ENCODE measurements at regions not wholly inside any gene's neighbourhood (a gene's known extent, or its start where the extent isn't known, plus 50 kb on each side); places are given as distances from the start of the nearest gene placed in this dataset.
"Not testable (repeated sequence)": the region's sequence is repeated elsewhere in the genome, so short reads cannot be mapped to it uniquely, and the experiment has no call there.

- H3K4me3 Mint-ChIP-seq, result no peak overlapping the region
- no peaks in the 10 kb centered on the region for H3K36me3 Mint-ChIP-seq (ENCODE audit: low read depth)
- peaks cover 7% of the 10 kb centered on the region for H3K27me3 Mint-ChIP-seq
- H3K27ac Mint-ChIP-seq, result no peak overlapping the region
- no peaks in the 10 kb centered on the region for H3K4me1 Mint-ChIP-seq
- ATAC-seq (replicated peaks), result no peak
- no peaks in the 10 kb centered on the region for H3K9me3 Mint-ChIP-seq
These were observed 65.5 kb upstream of the OSMR start for GRCh38 chr5:38780316-38780715.

GRCh38 chr5:38780945-38781344 lies 64.9 kb upstream of the OSMR start:
- ATAC-seq (replicated peaks), result no peak
- Mint-ChIP-seq H3K4me1 (no peaks in the 10 kb centered on the region), H3K4me3 (no peak overlapping the region), H3K36me3 (ENCODE audit: low read depth) (no peaks in the 10 kb centered on the region), H3K9me3 (peaks cover 4% of the 10 kb centered on the region), H3K27ac (no peak overlapping the region), H3K27me3 (peaks cover 11% of the 10 kb centered on the region)

GRCh38 chr5:38782180-38782835 lies 63.5 kb upstream of the OSMR start:
- Mint-ChIP-seq H3K27ac (no peak overlapping the region), H3K4me3 (no peak overlapping the region), H3K27me3 (peaks cover 10% of the 10 kb centered on the region), H3K4me1 (no peaks in the 10 kb centered on the region), H3K36me3 (ENCODE audit: low read depth) (no peaks in the 10 kb centered on the region), H3K9me3 (peaks cover 7% of the 10 kb centered on the region)
- no peak for ATAC-seq (replicated peaks)

- no peak for ATAC-seq (replicated peaks)
- Mint-ChIP-seq H3K36me3 (ENCODE audit: low read depth) (no peaks in the 10 kb centered on the region), H3K4me1 (no peaks in the 10 kb centered on the region), H3K9me3 (peaks cover 7% of the 10 kb centered on the region), H3K4me3 (no peak overlapping the region), H3K27me3 (peaks cover 10% of the 10 kb centered on the region), H3K27ac (no peak overlapping the region)
These were observed 62.7 kb upstream of the OSMR start for GRCh38 chr5:38783011-38783561.

GRCh38 chr5:38789134-38789533 lies 56.7 kb upstream of the OSMR start:
- H3K9me3 Mint-ChIP-seq, result peaks cover 7% of the 10 kb centered on the region
- H3K27me3 Mint-ChIP-seq, result peaks cover 16% of the 10 kb centered on the region
- no peaks in the 10 kb centered on the region for H3K4me1 Mint-ChIP-seq
- no peaks in the 10 kb centered on the region for H3K36me3 Mint-ChIP-seq (ENCODE audit: low read depth)
- H3K4me3 Mint-ChIP-seq, result no peak overlapping the region
- H3K27ac Mint-ChIP-seq, result no peak overlapping the region
- ATAC-seq (replicated peaks), result no peak

- H3K4me3 Mint-ChIP-seq, result no peak overlapping the region
These were observed 56.0 kb upstream of the OSMR start for GRCh38 chr5:38789777-38790176.

GRCh38 chr5:38790268-38790667 lies 55.5 kb upstream of the OSMR start:
- peaks cover 16% of the 10 kb centered on the region for H3K27me3 Mint-ChIP-seq
- no peak for ATAC-seq (replicated peaks)
- H3K4me3 Mint-ChIP-seq, result no peak overlapping the region
- H3K9me3 Mint-ChIP-seq, result peaks cover 7% of the 10 kb centered on the region
- no peak overlapping the region for H3K27ac Mint-ChIP-seq
- H3K36me3 Mint-ChIP-seq (ENCODE audit: low read depth), result no peaks in the 10 kb centered on the region
- no peaks in the 10 kb centered on the region for H3K4me1 Mint-ChIP-seq

More at GRCh38 chr5:38789777-38790176, 56.0 kb upstream of the OSMR start:
- Mint-ChIP-seq H3K4me1 (no peaks in the 10 kb centered on the region), H3K27me3 (peaks cover 16% of the 10 kb centered on the region), H3K27ac (no peak overlapping the region), H3K9me3 (peaks cover 7% of the 10 kb centered on the region), H3K36me3 (ENCODE audit: low read depth) (no peaks in the 10 kb centered on the region)
- ATAC-seq (replicated peaks), result no peak

GRCh38 chr5:38790891-38791290 lies 54.9 kb upstream of the OSMR start:
- H3K27me3 Mint-ChIP-seq, result peaks cover 13% of the 10 kb centered on the region
- H3K36me3 Mint-ChIP-seq (ENCODE audit: low read depth), result no peaks in the 10 kb centered on the region
- no peak overlapping the region for H3K27ac Mint-ChIP-seq
- ATAC-seq (replicated peaks), result no peak
- H3K4me3 Mint-ChIP-seq, result no peak overlapping the region
- H3K4me1 Mint-ChIP-seq, result no peaks in the 10 kb centered on the region
- peaks cover 4% of the 10 kb centered on the region for H3K9me3 Mint-ChIP-seq

GRCh38 chr5:38793099-38793498 lies 52.7 kb upstream of the OSMR start:
- no peak overlapping the region for H3K4me3 Mint-ChIP-seq
- H3K4me1 Mint-ChIP-seq, result no peaks in the 10 kb centered on the region
- no peak for ATAC-seq (replicated peaks)
- H3K27me3 Mint-ChIP-seq, result peaks cover 10% of the 10 kb centered on the region
- no peaks in the 10 kb centered on the region for H3K36me3 Mint-ChIP-seq (ENCODE audit: low read depth)
- H3K27ac Mint-ChIP-seq, result no peak overlapping the region
- H3K9me3 Mint-ChIP-seq, result no peaks in the 10 kb centered on the region

- H3K4me3 Mint-ChIP-seq; H3K4me1 Mint-ChIP-seq; H3K36me3 Mint-ChIP-seq (ENCODE audit: low read depth); H3K9me3 Mint-ChIP-seq; H3K27ac Mint-ChIP-seq: not testable (repeated sequence)
- peak; percentile 40 for ATAC-seq (replicated peaks)
- peaks cover 10% of the 10 kb centered on the region for H3K27me3 Mint-ChIP-seq
These were observed 51.8 kb upstream of the OSMR start for GRCh38 chr5:38794037-38794436.

- ATAC-seq (replicated peaks), result no peak
These were observed 50.8 kb upstream of the OSMR start for GRCh38 chr5:38794986-38795385.

GRCh38 chr5:38795986-38796741 lies 49.6 kb upstream of the OSMR start:
- H3K27ac Mint-ChIP-seq, result no peak overlapping the region
- no peaks in the 10 kb centered on the region for H3K9me3 Mint-ChIP-seq
- no peaks in the 10 kb centered on the region for H3K4me1 Mint-ChIP-seq
- H3K36me3 Mint-ChIP-seq (ENCODE audit: low read depth), result no peaks in the 10 kb centered on the region
- ATAC-seq (replicated peaks), result no peak
- H3K4me3 Mint-ChIP-seq, result no peak overlapping the region
- peaks cover 12% of the 10 kb centered on the region for H3K27me3 Mint-ChIP-seq

More at GRCh38 chr5:38794986-38795385, 50.8 kb upstream of the OSMR start:
- Mint-ChIP-seq H3K27ac (no peak overlapping the region), H3K36me3 (ENCODE audit: low read depth) (no peaks in the 10 kb centered on the region), H3K27me3 (peaks cover 14% of the 10 kb centered on the region), H3K4me3 (no peak overlapping the region), H3K9me3 (no peaks in the 10 kb centered on the region), H3K4me1 (no peaks in the 10 kb centered on the region)
